Gastrocnemius medialis (tissue), 4 donors: ENCODE measurements at regions not wholly inside any gene's neighbourhood (a gene's known extent, or its start where the extent isn't known, plus 50 kb on each side); places are given as distances from the start of the nearest gene placed in this dataset.

Source experiments
- ATAC-seq, 2 donors: fragments of 150-250 bp; one replicate each; pipeline ENCODE4 v1.9.1; 2016
- DNase-seq, 2 donors: peaks; one replicate each; pipeline ENCODE4 v3.0.0-alpha.2; 2019
- H3K27ac ChIP-seq, 4 donors: fragments of 200-600 bp; sonication (generic); 1 replicate in 1 of 4; 2 replicates in 3 of 4; pipeline ENCODE4 v1.5.1; 2016 to 2018; ENCODE audit warnings: mild to moderate bottlenecking in 2 of 4, moderate library complexity in 1 of 4
- H3K27me3 ChIP-seq, 3 donors: fragments of 200-600 bp; sonication (generic) in 2 of 3; 1 replicate in 1 of 3; 2 replicates in 2 of 3; pipeline versions ENCODE4 v1.5.1 to v1.6.0; 2016 to 2019; ENCODE audit warnings: mild to moderate bottlenecking in 1 of 3, moderate library complexity in 1 of 3
- H3K36me3 ChIP-seq, 2 donors: fragments of 200-600 bp; sonication (generic) in 1 of 2; one replicate each; pipeline ENCODE4 v1.5.1; 2017 to 2018
- H3K4me1 ChIP-seq, 2 donors: fragments of 200-600 bp; sonication (generic) in 1 of 2; one replicate each; pipeline ENCODE4 v1.5.1; 2016 to 2017; ENCODE audit warnings: mild to moderate bottlenecking in 2 of 2
- H3K4me3 ChIP-seq, 4 donors: fragments of 200-600 bp; sonication (generic) in 3 of 4; 1 replicate in 1 of 4; 2 replicates in 3 of 4; pipeline ENCODE4 v1.5.1; 2016 to 2019; ENCODE audit warnings: mild to moderate bottlenecking in 2 of 4
- H3K9me3 ChIP-seq, 3 donors: fragments of 200-600 bp; sonication (generic) in 2 of 3; 1 replicate in 1 of 3; 2 replicates in 2 of 3; pipeline ENCODE4 v1.5.1; 2016 to 2019
- POLR2A ChIP-seq, 2 donors: fragments of 450-650 bp; IDR thresholded peaks; one replicate each; pipeline ENCODE4 v1.6.1; 2017; ENCODE audit warnings: antibody characterized with exemption in 2 of 2, mild to moderate bottlenecking in 2 of 2, moderate library complexity in 2 of 2
- in situ Hi-C, 4 donors: fragments of 200-750 bp; cut with MboI; loops; one replicate each; pipeline versions ENCODE4 v1.15.0 to v1.8.0; 2017; ENCODE audit warnings: low sequenced_read_pairs in 4 of 4
- intact Hi-C: fragments of 100-400 bp; cut with DNase I; formaldehyde crosslinking; loops from one replicate; pipeline ENCODE4 v1.15.1; 2023; ENCODE audit warnings: low total_unique reads
- TF ChIP-seq, protein P1 (sequence below), 5 experiments: fragments of 450-650 bp in 3 of 5; fragments of 200-600 bp in 2 of 5; sonication (generic) in 2 of 5; IDR thresholded peaks in 4 of 5; conservative IDR thresholded peaks in 1 of 5; 1 replicate in 4 of 5; 2 replicates in 1 of 5; pipeline ENCODE4 v1.5.1; 2016 to 2019; ENCODE audit warnings: antibody characterized with exemption in 5 of 5, mild to moderate bottlenecking in 3 of 5, moderate library complexity in 3 of 5

DNA sequence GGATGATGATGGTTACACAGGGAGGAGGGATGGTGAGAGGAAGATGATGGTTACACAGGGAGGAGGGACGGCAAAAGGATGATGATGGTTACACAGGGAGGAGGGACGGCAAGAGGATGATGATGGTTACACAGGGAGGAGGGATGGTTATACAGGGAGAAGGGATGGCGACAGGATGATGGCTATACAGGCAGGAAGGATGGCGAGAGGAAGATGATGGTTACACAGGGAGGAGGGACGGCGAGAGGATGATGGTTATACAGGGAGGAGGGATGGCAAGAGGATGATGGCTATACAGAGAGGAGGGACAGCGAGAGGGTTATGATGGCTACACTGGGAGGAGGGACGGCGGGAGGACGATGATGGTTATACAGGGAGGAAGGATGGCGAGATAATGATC lies 64.1 kb upstream of the FCN1 start:
- ATAC-seq (no peak), DNase-seq (no peak)
- H3K27me3 ChIP-seq: no peaks in the 10 kb centered on the region
- intact Hi-C loops: no loop called here
- H3K9me3 ChIP-seq: no peaks in the 10 kb centered on the region
- no peaks in the 10 kb centered on the region for H3K4me1 ChIP-seq
- H3K4me3 ChIP-seq: no peak overlapping the region
- H3K36me3 ChIP-seq: no peaks in the 10 kb centered on the region
- no peak overlapping the region for H3K27ac ChIP-seq
- in situ Hi-C loops: no loop called here
- TF ChIP-seq, protein P1, sequence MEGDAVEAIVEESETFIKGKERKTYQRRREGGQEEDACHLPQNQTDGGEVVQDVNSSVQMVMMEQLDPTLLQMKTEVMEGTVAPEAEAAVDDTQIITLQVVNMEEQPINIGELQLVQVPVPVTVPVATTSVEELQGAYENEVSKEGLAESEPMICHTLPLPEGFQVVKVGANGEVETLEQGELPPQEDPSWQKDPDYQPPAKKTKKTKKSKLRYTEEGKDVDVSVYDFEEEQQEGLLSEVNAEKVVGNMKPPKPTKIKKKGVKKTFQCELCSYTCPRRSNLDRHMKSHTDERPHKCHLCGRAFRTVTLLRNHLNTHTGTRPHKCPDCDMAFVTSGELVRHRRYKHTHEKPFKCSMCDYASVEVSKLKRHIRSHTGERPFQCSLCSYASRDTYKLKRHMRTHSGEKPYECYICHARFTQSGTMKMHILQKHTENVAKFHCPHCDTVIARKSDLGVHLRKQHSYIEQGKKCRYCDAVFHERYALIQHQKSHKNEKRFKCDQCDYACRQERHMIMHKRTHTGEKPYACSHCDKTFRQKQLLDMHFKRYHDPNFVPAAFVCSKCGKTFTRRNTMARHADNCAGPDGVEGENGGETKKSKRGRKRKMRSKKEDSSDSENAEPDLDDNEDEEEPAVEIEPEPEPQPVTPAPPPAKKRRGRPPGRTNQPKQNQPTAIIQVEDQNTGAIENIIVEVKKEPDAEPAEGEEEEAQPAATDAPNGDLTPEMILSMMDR (IDR thresholded peaks at IDR 0.05 in 4 of 5, conservative IDR thresholded peaks at IDR 0.05 in 1 of 5): no peak
- TF ChIP-seq POLR2A (IDR thresholded peaks at IDR 0.05): no peak

DNA sequence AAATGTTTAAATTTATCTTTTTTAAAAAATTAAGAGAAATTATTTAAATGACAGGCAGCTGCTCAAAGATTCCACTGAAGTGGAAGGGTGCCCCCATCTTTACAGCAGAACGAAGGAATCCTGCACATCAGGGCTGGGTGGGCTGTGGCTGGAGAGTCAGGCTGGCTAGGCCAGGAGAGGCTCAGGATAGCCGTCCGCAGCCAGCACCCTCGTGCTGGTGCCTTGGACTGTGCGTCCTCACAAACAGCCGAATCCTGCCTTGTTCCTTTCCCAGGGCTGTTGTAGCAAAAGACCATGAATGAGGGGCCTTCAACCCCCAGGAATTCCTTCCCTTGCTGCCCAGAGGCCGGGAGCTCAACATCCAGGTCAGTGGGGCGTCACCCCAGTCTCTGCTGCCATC lies 64.6 kb upstream of the FCN1 start:
- no peaks in the 10 kb centered on the region for H3K27me3 ChIP-seq
- H3K4me1 ChIP-seq: no peaks in the 10 kb centered on the region
- no peaks in the 10 kb centered on the region for H3K9me3 ChIP-seq
- H3K27ac ChIP-seq: no peak overlapping the region
- H3K36me3 ChIP-seq: no peaks in the 10 kb centered on the region
- TF ChIP-seq, protein P1 (IDR thresholded peaks at IDR 0.05 in 4 of 5, conservative IDR thresholded peaks at IDR 0.05 in 1 of 5): no peak
- no peak for TF ChIP-seq POLR2A (IDR thresholded peaks at IDR 0.05)
- no peak for ATAC-seq
- intact Hi-C loops: no loop called here
- in situ Hi-C loops: no loop called here
- no peak overlapping the region for H3K4me3 ChIP-seq
- DNase-seq: no peak

DNA sequence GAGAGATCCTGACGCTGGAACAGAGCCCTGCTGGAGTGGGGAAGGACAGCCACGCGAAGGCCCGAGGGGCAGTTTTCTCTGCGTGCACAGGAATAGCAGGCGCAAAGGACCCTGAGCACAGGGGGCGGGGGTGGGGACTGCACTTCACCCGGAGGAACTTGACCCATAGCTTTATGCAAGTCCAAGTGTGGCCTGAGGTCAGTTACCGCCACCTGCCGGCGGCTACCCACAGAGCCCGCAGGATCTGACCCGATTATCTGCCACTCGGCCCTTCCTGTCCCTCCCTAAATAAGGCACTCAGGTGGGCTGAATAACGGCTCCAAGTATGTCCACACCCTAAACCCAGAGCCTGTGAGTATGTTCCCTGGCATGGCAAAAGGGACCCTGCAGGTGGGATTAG lies 65.4 kb upstream of the FCN1 start:
- no peak for ATAC-seq
- in situ Hi-C loops (no loop called here), intact Hi-C loops (loop anchor here (1.0 kb wide), 1 partner anchor 204 kb away; no protein-coding TSS in a partner anchor)
- TF ChIP-seq, protein P1 (IDR thresholded peaks at IDR 0.05 in 4 of 5, conservative IDR thresholded peaks at IDR 0.05 in 1 of 5): peak; percentile 8 to 55 (median 48)
- TF ChIP-seq POLR2A (IDR thresholded peaks at IDR 0.05): no peak
- Histone ChIP-seq H3K4me1 (no peaks in the 10 kb centered on the region), H3K9me3 (no peaks in the 10 kb centered on the region), H3K36me3 (no peaks in the 10 kb centered on the region), H3K4me3 (no peak overlapping the region), H3K27me3 (no peaks in the 10 kb centered on the region), H3K27ac (no peak overlapping the region)
- DNase-seq: no peak

DNA sequence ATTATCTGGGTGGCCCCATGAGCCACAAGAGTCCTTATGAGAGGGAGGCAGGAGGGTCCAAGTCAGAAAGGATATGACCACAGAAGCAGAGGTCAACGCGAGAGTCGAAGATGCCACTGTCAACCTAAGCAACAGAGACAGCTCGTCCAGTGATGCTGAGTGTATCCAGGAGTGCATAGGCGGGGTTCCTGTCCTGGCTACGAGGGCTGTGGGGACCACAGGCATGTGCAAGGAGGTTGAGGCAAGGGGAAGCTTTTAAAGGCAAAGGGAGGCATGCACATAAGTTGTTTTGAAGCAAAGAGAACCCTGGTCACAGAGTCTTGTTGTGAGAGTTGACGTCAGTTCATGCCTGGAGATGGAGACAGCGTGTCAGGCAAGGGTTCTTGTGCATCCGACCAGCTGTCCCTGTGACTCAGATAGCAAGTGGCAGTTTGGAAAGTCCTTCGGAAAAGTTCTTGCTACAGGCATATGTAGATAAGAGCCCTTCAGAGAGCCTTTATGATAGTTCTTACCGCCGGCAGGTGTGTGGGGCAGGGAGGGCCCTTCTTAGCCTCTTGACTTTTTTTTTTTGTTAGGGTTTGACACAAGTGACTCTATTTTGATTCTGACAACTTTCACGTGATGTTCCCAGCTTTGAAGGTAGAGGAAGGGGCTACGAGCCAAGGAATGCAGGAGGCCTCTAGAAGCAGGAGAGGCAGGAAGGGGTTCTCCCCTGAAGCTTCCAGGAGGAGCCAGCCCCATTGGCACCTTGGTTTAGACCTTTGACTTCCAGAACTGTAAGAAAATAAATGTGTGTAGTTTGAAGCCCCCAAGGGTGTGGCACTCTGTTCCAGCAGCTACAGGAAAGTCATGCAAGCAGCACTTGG lies 66.0 kb upstream of the FCN1 start:
- TF ChIP-seq, protein P1 (IDR thresholded peaks at IDR 0.05 in 4 of 5, conservative IDR thresholded peaks at IDR 0.05 in 1 of 5): no peak
- TF ChIP-seq POLR2A (IDR thresholded peaks at IDR 0.05): no peak
- Histone ChIP-seq H3K36me3 (no peaks in the 10 kb centered on the region), H3K9me3 (no peaks in the 10 kb centered on the region), H3K4me1 (no peaks in the 10 kb centered on the region), H3K27ac (no peak overlapping the region), H3K27me3 (no peaks in the 10 kb centered on the region), H3K4me3 (no peak overlapping the region)
- ATAC-seq (no peak), DNase-seq (no peak)
- in situ Hi-C loops (no loop called here), intact Hi-C loops (loop anchor here (1.0 kb wide), 1 partner anchor 204 kb away; no protein-coding TSS in a partner anchor)
